ENCODE measurements at regions not wholly inside any gene's neighbourhood (a gene's known extent, or its start where the extent isn't known, plus 50 kb on each side); places are given as distances from the start of the nearest gene placed in this dataset.

- H3K4me3 ChIP-seq (ENCODE audit: low read length), result no peak overlapping the region
- H3K9me3 ChIP-seq (ENCODE audit: control insufficient read depth, low read length), result no peaks in the 10 kb centered on the region
- no peak for DNase-seq (ENCODE audit: low read depth)
Observed at GRCh38 chr5:2569176-2569575, 182.3 kb downstream of the IRX2 start.

DNA sequence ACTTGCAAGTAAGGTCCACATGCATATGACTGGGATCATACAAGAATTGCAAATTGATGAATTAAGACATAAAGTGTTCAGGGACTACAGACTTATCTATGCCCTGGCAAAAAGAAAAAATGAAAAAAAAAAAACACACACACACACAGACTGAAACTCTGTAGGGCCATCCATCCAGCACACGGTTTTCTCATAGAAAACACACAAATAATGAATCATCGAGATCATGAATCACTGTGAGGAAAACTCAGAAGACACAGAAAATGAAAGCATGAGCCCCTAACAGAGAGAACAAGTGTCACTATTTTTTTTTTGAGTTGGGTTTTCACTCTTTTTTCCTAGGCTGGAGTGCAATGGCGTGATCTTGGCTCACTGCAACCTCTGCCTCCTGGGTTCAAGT is 185.2 kb downstream of the IRX2 start:
- Histone ChIP-seq H3K9ac (ENCODE audit: low read length) (no peak overlapping the region), H3K27me3 (replicated peaks; ENCODE audit: control insufficient read depth, insufficient read depth, low read length) (no peaks in the 10 kb centered on the region), H3K4me1 (ENCODE audit: control insufficient read depth, insufficient read depth, low read length) (no peaks in the 10 kb centered on the region), H3K36me3 (ENCODE audit: control insufficient read depth, insufficient read depth, low read length, severe bottlenecking) (no peaks in the 10 kb centered on the region), H3K9me3 (ENCODE audit: control insufficient read depth, low read length) (no peaks in the 10 kb centered on the region), H3K4me3 (ENCODE audit: low read length) (no peak overlapping the region)
- no peak for DNase-seq (ENCODE audit: low read depth)

More at GRCh38 chr5:2569176-2569575, 182.3 kb downstream of the IRX2 start:
- H3K36me3 ChIP-seq (ENCODE audit: control insufficient read depth, insufficient read depth, low read length, severe bottlenecking), result no peaks in the 10 kb centered on the region
- no peak overlapping the region for H3K9ac ChIP-seq (ENCODE audit: low read length)
- H3K27me3 ChIP-seq (replicated peaks; ENCODE audit: control insufficient read depth, insufficient read depth, low read length), result no peaks in the 10 kb centered on the region
- no peaks in the 10 kb centered on the region for H3K4me1 ChIP-seq (ENCODE audit: control insufficient read depth, insufficient read depth, low read length)

- no peak overlapping the region for H3K4me3 ChIP-seq (ENCODE audit: low read length)
- no peaks in the 10 kb centered on the region for H3K27me3 ChIP-seq (replicated peaks; ENCODE audit: control insufficient read depth, insufficient read depth, low read length)
- H3K9me3 ChIP-seq (ENCODE audit: control insufficient read depth, low read length), result no peaks in the 10 kb centered on the region
- no peak overlapping the region for H3K9ac ChIP-seq (ENCODE audit: low read length)
- no peaks in the 10 kb centered on the region for H3K4me1 ChIP-seq (ENCODE audit: control insufficient read depth, insufficient read depth, low read length)
- H3K36me3 ChIP-seq (ENCODE audit: control insufficient read depth, insufficient read depth, low read length, severe bottlenecking), result no peaks in the 10 kb centered on the region
- DNase-seq (ENCODE audit: low read depth), result no peak
Observed at GRCh38 chr5:2565147-2565546, 186.3 kb downstream of the IRX2 start.

DNA sequence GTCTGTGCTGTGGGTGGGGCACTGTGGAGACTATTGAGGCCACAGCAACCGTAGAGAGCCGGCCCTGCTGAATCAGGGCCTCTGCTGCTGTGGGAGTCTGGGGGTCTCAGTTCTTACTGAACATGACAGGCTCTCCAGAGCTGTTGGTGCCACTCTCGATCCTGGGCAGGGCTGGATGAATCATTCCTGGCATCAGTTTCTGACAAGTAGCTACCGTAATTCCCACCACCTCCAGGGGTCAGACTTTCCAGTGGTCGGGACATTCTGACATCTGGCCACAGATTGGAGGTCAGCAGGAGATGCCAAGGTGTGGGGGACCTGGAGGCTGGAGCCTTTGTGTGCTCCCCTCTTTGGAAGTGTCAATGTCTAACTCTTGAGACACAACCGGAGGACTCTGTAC is 188.4 kb downstream of the IRX2 start:
- H3K27me3 ChIP-seq (replicated peaks; ENCODE audit: control insufficient read depth, insufficient read depth, low read length), result no peaks in the 10 kb centered on the region
- no peaks in the 10 kb centered on the region for H3K9me3 ChIP-seq (ENCODE audit: control insufficient read depth, low read length)
- H3K4me1 ChIP-seq (ENCODE audit: control insufficient read depth, insufficient read depth, low read length), result no peaks in the 10 kb centered on the region
- no peak overlapping the region for H3K4me3 ChIP-seq (ENCODE audit: low read length)
- no peak overlapping the region for H3K9ac ChIP-seq (ENCODE audit: low read length)
- DNase-seq (ENCODE audit: low read depth), result no peak
- H3K36me3 ChIP-seq (ENCODE audit: control insufficient read depth, insufficient read depth, low read length, severe bottlenecking), result no peaks in the 10 kb centered on the region

DNA sequence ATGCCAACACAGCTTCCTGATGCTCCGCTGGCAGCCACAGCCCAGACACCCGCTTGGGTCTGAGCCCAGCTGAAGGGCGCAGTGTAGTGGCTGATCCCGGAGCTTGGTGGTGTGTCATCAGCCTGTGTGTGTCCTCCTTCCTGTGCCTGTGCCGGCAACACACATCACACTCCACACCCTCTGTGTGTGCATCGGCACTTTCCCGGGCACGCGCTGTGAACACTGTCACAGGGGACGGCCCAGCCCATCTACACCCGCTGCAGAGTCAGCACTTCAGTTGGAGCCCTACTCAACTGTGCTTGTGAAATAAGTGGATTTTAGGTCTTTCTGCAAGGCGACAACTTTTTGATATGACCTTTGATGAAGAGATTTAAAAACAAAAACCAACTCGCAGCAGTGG is 189.4 kb downstream of the IRX2 start:
- no peaks in the 10 kb centered on the region for H3K9me3 ChIP-seq (ENCODE audit: control insufficient read depth, low read length)
- H3K4me3 ChIP-seq (ENCODE audit: low read length), result no peak overlapping the region
- H3K27me3 ChIP-seq (replicated peaks; ENCODE audit: control insufficient read depth, insufficient read depth, low read length), result no peaks in the 10 kb centered on the region
- no peak overlapping the region for H3K9ac ChIP-seq (ENCODE audit: low read length)
- H3K4me1 ChIP-seq (ENCODE audit: control insufficient read depth, insufficient read depth, low read length), result no peaks in the 10 kb centered on the region
- H3K36me3 ChIP-seq (ENCODE audit: control insufficient read depth, insufficient read depth, low read length, severe bottlenecking), result no peaks in the 10 kb centered on the region
- DNase-seq (ENCODE audit: low read depth), result no peak

DNA sequence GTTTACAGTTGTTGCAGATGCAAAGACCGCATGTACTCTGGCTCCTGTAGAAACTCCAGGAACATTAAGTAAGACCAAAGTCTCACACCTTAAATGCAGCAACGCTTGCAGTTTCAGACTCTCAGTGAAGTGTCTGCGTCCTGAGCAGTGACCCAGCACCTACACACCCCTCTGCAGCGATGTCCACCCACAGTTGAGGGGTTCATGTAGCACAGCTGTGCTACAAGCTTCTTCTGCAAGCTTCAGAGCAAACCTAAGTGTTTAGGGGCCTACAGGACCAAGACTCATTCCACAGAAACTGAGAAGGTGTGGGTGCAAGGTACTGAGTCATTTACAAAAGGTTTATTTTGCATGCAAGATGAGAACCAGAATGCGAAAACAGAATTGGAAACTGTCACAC is 191.0 kb downstream of the IRX2 start:
- Histone ChIP-seq H3K9ac (ENCODE audit: low read length) (no peak overlapping the region), H3K4me1 (ENCODE audit: control insufficient read depth, insufficient read depth, low read length) (no peaks in the 10 kb centered on the region), H3K27me3 (replicated peaks; ENCODE audit: control insufficient read depth, insufficient read depth, low read length) (no peaks in the 10 kb centered on the region), H3K36me3 (ENCODE audit: control insufficient read depth, insufficient read depth, low read length, severe bottlenecking) (no peaks in the 10 kb centered on the region), H3K4me3 (ENCODE audit: low read length) (no peak overlapping the region), H3K9me3 (ENCODE audit: control insufficient read depth, low read length) (peaks cover under 1% of the 10 kb centered on the region)
- DNase-seq (ENCODE audit: low read depth), result no peak

GRCh38 chr5:2557435-2557834 is 194.0 kb downstream of the IRX2 start:
- H3K4me3 ChIP-seq (ENCODE audit: low read length), result no peak overlapping the region
- H3K27me3 ChIP-seq (replicated peaks; ENCODE audit: control insufficient read depth, insufficient read depth, low read length), result no peaks in the 10 kb centered on the region
- no peak for DNase-seq (ENCODE audit: low read depth)
- no peaks in the 10 kb centered on the region for H3K4me1 ChIP-seq (ENCODE audit: control insufficient read depth, insufficient read depth, low read length)
- no peak overlapping the region for H3K9ac ChIP-seq (ENCODE audit: low read length)
- H3K36me3 ChIP-seq (ENCODE audit: control insufficient read depth, insufficient read depth, low read length, severe bottlenecking), result no peaks in the 10 kb centered on the region
- peaks cover 28% of the 10 kb centered on the region for H3K9me3 ChIP-seq (ENCODE audit: control insufficient read depth, low read length)

DNA sequence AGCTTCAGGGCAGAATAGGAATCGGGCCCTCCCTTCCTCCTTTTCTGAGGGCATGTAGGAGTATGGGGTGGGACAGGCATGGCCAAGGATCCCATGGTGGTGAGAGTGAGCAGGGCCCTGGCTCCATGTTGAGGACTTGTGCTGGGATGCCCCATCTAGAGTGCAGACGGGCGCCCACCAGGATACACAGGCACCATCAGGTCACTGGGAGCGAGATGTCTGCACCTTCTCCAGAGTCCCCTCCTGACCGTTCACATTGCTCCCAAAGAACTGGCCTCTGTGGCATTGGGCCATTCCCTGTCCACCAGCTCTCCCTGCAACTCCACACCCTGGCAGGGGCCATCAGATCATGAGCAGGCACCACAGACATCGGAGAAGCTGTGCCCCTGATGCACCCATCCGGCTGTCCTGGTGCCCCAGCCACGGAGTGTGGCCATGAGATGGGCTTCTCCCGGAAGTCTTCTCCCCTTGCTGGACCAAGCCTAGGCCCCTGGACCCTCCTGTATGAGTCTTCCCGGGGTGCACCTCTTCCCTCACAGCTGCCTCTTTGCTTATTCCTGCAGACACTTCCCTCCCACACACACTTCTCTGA is 195.0 kb downstream of the IRX2 start:
- H3K9ac ChIP-seq (ENCODE audit: low read length), result no peak overlapping the region
- H3K9me3 ChIP-seq (ENCODE audit: control insufficient read depth, low read length), result peaks cover 34% of the 10 kb centered on the region
- no peak for DNase-seq (ENCODE audit: low read depth)
- no peaks in the 10 kb centered on the region for H3K27me3 ChIP-seq (replicated peaks; ENCODE audit: control insufficient read depth, insufficient read depth, low read length)
- no peak overlapping the region for H3K4me3 ChIP-seq (ENCODE audit: low read length)
- no peaks in the 10 kb centered on the region for H3K36me3 ChIP-seq (ENCODE audit: control insufficient read depth, insufficient read depth, low read length, severe bottlenecking)
- no peaks in the 10 kb centered on the region for H3K4me1 ChIP-seq (ENCODE audit: control insufficient read depth, insufficient read depth, low read length)

GRCh38 chr5:2553611-2554010 is 197.9 kb downstream of the IRX2 start:
- H3K36me3 ChIP-seq (ENCODE audit: control insufficient read depth, insufficient read depth, low read length, severe bottlenecking), result no peaks in the 10 kb centered on the region
- no peak for DNase-seq (ENCODE audit: low read depth)
- no peaks in the 10 kb centered on the region for H3K27me3 ChIP-seq (replicated peaks; ENCODE audit: control insufficient read depth, insufficient read depth, low read length)
- H3K4me3 ChIP-seq (ENCODE audit: low read length), result no peak overlapping the region
- peaks cover 36% of the 10 kb centered on the region for H3K9me3 ChIP-seq (ENCODE audit: control insufficient read depth, low read length)
- H3K9ac ChIP-seq (ENCODE audit: low read length), result no peak overlapping the region
- no peaks in the 10 kb centered on the region for H3K4me1 ChIP-seq (ENCODE audit: control insufficient read depth, insufficient read depth, low read length)

DNA sequence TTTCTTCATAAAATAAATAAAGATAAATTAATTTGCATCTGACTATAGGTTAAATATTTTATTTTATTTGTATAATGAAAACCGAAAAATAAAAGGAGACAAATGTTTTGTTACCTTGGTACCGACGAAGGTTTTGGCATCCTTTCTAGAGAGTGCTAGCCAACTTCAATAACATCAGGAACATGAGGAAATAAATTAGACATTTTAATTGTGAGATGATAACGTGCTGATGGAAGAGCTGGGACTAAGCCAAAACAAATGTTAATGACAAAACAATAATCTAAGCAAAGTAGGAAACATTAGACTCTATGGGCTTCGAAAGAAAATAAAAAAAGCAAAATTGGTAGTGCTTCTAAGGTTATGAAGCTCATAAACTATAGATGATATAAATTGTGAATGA is 201.0 kb downstream of the IRX2 start:
- H3K36me3 ChIP-seq (ENCODE audit: control insufficient read depth, insufficient read depth, low read length, severe bottlenecking), result no peaks in the 10 kb centered on the region
- no peak overlapping the region for H3K4me3 ChIP-seq (ENCODE audit: low read length)
- H3K9me3 ChIP-seq (ENCODE audit: control insufficient read depth, low read length), result peaks cover 36% of the 10 kb centered on the region
- no peak for DNase-seq (ENCODE audit: low read depth)
- H3K9ac ChIP-seq (ENCODE audit: low read length), result no peak overlapping the region
- no peaks in the 10 kb centered on the region for H3K27me3 ChIP-seq (replicated peaks; ENCODE audit: control insufficient read depth, insufficient read depth, low read length)
- no peaks in the 10 kb centered on the region for H3K4me1 ChIP-seq (ENCODE audit: control insufficient read depth, insufficient read depth, low read length)

- H3K9me3 ChIP-seq (ENCODE audit: control insufficient read depth, low read length), result peaks cover 30% of the 10 kb centered on the region
- H3K9ac ChIP-seq (ENCODE audit: low read length), result no peak overlapping the region
- no peaks in the 10 kb centered on the region for H3K4me1 ChIP-seq (ENCODE audit: control insufficient read depth, insufficient read depth, low read length)
- no peaks in the 10 kb centered on the region for H3K36me3 ChIP-seq (ENCODE audit: control insufficient read depth, insufficient read depth, low read length, severe bottlenecking)
- no peak overlapping the region for H3K4me3 ChIP-seq (ENCODE audit: low read length)
- H3K27me3 ChIP-seq (replicated peaks; ENCODE audit: control insufficient read depth, insufficient read depth, low read length), result no peaks in the 10 kb centered on the region
- DNase-seq (ENCODE audit: low read depth), result no peak
Observed at GRCh38 chr5:2549900-2550299, 201.6 kb downstream of the IRX2 start.

DNA sequence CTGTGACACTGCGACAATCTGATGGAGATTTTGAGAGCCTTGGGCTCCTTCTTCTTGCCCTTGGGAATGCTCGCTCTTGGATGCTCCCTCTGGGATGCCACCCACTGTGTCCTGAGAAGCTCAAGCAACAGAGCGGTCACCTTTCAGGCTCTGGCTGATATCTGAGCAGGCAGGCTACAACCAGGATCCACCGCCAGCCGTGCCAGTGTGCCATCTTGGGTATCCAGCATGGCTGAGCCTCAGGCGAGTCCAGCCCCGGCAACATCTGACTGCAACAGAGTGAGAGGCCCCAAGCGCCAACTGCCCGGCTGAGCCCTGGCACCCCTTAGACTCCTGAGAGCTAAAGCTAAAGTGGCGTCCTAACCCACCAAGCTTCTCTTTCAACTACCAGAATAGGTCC is 202.1 kb downstream of the IRX2 start:
- Histone ChIP-seq H3K4me3 (ENCODE audit: low read length) (no peak overlapping the region), H3K4me1 (ENCODE audit: control insufficient read depth, insufficient read depth, low read length) (no peaks in the 10 kb centered on the region), H3K27me3 (replicated peaks; ENCODE audit: control insufficient read depth, insufficient read depth, low read length) (no peaks in the 10 kb centered on the region), H3K9ac (ENCODE audit: low read length) (no peak overlapping the region), H3K9me3 (ENCODE audit: control insufficient read depth, low read length) (peaks cover 25% of the 10 kb centered on the region), H3K36me3 (ENCODE audit: control insufficient read depth, insufficient read depth, low read length, severe bottlenecking) (no peaks in the 10 kb centered on the region)
- no peak for DNase-seq (ENCODE audit: low read depth)

Measured in adipocyte (in vitro differentiated cells).